ENCODE measurements at regions not wholly inside any gene's neighbourhood (a gene's known extent, or its start where the extent isn't known, plus 50 kb on each side); places are given as distances from the start of the nearest gene placed in this dataset.

- no peak for TF ChIP-seq CTCF (IDR thresholded peaks at IDR 0.05; ENCODE audit: poor library complexity)
- TF ChIP-seq EZH2 (IDR thresholded peaks at IDR 0.05; ENCODE audit: borderline replicate concordance) = no peak
- no peak for TF ChIP-seq EZH2phosphoT487 (IDR thresholded peaks at IDR 0.05; ENCODE audit: low read depth, severe bottlenecking, unreplicated experiment)
Measured at GRCh38 chr16:87003414-87003755, 313.8 kb downstream of the C16orf95 start.

Data from hepatocyte (in vitro differentiated cells).